WTC11 (cell line): ENCODE measurements at regions not wholly inside any gene's neighbourhood (a gene's known extent, or its start where the extent isn't known, plus 50 kb on each side); places are given as distances from the start of the nearest gene placed in this dataset.
A peak's percentile ranks its signal among the peaks of the same experiment; 100 is the strongest.

ENCODE experiments used
- ATAC-seq: fragments of 200-7000 bp; cut with Tn5 transposase; 2 replicates; pipeline ENCODE4 v1.10.0; 2021; ENCODE audit warnings: mild to moderate bottlenecking, moderate library complexity
- CTCF ChIA-PET: fragments of 300-600 bp; sonication (Branson Sonifier 250); formaldehyde crosslinking; loops from one replicate; lab custom pipeline; 2021; ENCODE audit warnings: antibody characterized with exemption; lab: Charles Lee
- POLR2A ChIA-PET: fragments of 350-600 bp; sonication (Branson Sonifier 250); formaldehyde crosslinking; loops from one replicate; lab custom pipeline; 2021; ENCODE audit warnings: antibody characterized with exemption; lab: Charles Lee
- DNase-seq: peaks from one replicate; pipeline ENCODE4 v3.0.0; 2021; ENCODE audit warnings: low spot score
- H3K27ac Mint-ChIP-seq: 2 replicates; pipeline ENCODE4 v1.8.0; 2021; ENCODE audit warnings: mixed read lengths
- H3K27me3 Mint-ChIP-seq: 2 replicates; pipeline ENCODE4 v1.8.0; 2021; ENCODE audit warnings: low read depth, mild to moderate bottlenecking, moderate library complexity, mixed read lengths
- H3K36me3 Mint-ChIP-seq: 2 replicates; pipeline ENCODE4 v1.8.0; 2021; ENCODE audit warnings: mixed read lengths
- H3K4me1 Mint-ChIP-seq: 2 replicates; pipeline ENCODE4 v1.8.0; 2022; ENCODE audit warnings: mixed read lengths
- H3K4me3 Mint-ChIP-seq: 2 replicates; pipeline ENCODE4 v1.8.0; 2021; ENCODE audit warnings: mild to moderate bottlenecking, moderate library complexity, mixed read lengths
- H3K9me3 Mint-ChIP-seq: 2 replicates; pipeline ENCODE4 v1.8.0; 2021; ENCODE audit warnings: mixed read lengths
- ATF1 ChIP-seq: sonication (generic); formaldehyde crosslinking; IDR thresholded peaks from 2 replicates; pipeline ENCODE4 v1.8.1; 2023; ENCODE audit warnings: mild to moderate bottlenecking, moderate library complexity, missing genetic modification reagents
- ATF3 ChIP-seq: sonication (generic); formaldehyde crosslinking; conservative IDR thresholded peaks from 2 replicates; pipeline ENCODE4 v1.8.1; 2022; ENCODE audit warnings: mild to moderate bottlenecking, missing genetic modification reagents
- CBFB ChIP-seq: sonication (generic); formaldehyde crosslinking; IDR thresholded peaks from 2 replicates; pipeline ENCODE4 v1.8.1; 2022; ENCODE audit warnings: mild to moderate bottlenecking, low read depth, missing genetic modification reagents
- E2F5 ChIP-seq: sonication (generic); formaldehyde crosslinking; IDR thresholded peaks from 2 replicates; pipeline ENCODE4 v1.8.1; 2022; ENCODE audit warnings: mild to moderate bottlenecking, moderate library complexity, missing genetic modification reagents
- ELF4 ChIP-seq: sonication (generic); formaldehyde crosslinking; IDR thresholded peaks from 2 replicates; pipeline ENCODE4 v1.8.1; 2022; ENCODE audit warnings: low read depth, mild to moderate bottlenecking, moderate library complexity, missing genetic modification reagents
- FOXP1 ChIP-seq: sonication (generic); formaldehyde crosslinking; IDR thresholded peaks from 2 replicates; pipeline ENCODE4 v1.8.0; 2022; ENCODE audit warnings: missing genetic modification reagents, mild to moderate bottlenecking, moderate library complexity, borderline replicate concordance
- HMGA2 ChIP-seq: fragments of 250-450 bp; sonication (Bioruptor Pico); IDR thresholded peaks from 2 replicates; pipeline ENCODE4 v1.4.0; 2021; ENCODE audit warnings: mild to moderate bottlenecking, moderate library complexity
- IRF2 ChIP-seq: sonication (generic); formaldehyde crosslinking; IDR thresholded peaks from 2 replicates; pipeline ENCODE4 v1.8.0; 2022; ENCODE audit warnings: low read depth, missing genetic modification reagents, borderline replicate concordance
- JUN ChIP-seq: sonication (generic); formaldehyde crosslinking; IDR thresholded peaks from 2 replicates; pipeline ENCODE4 v1.8.0; 2023; ENCODE audit warnings: mild to moderate bottlenecking, missing genetic modification reagents
- MAX ChIP-seq: sonication (generic); formaldehyde crosslinking; IDR thresholded peaks from 2 replicates; pipeline ENCODE4 v1.8.0; 2022; ENCODE audit warnings: mild to moderate bottlenecking, missing genetic modification reagents
- SP1 ChIP-seq: sonication (generic); formaldehyde crosslinking; conservative IDR thresholded peaks from 2 replicates; pipeline ENCODE4 v1.8.1; 2022; ENCODE audit warnings: missing genetic modification reagents
- TCF7 ChIP-seq: sonication (generic); formaldehyde crosslinking; IDR thresholded peaks from 2 replicates; pipeline ENCODE4 v1.8.0; 2022; ENCODE audit warnings: mild to moderate bottlenecking, low read depth, missing genetic modification reagents, moderate library complexity
- ZMAT4 ChIP-seq: fragments of 250-450 bp; sonication (Bioruptor Pico); IDR thresholded peaks from 2 replicates; pipeline ENCODE4 v1.9.0; 2021; ENCODE audit warnings: mild to moderate bottlenecking
- ZNF138 ChIP-seq: sonication (generic); formaldehyde crosslinking; conservative IDR thresholded peaks from 2 replicates; pipeline ENCODE4 v1.8.1; 2022; ENCODE audit warnings: mild to moderate bottlenecking, moderate library complexity, missing genetic modification reagents
- ZNF232 ChIP-seq: sonication (generic); formaldehyde crosslinking; IDR thresholded peaks from 2 replicates; pipeline ENCODE4 v1.8.0; 2022; ENCODE audit warnings: mild to moderate bottlenecking, missing genetic modification reagents
- ZNF423 ChIP-seq: fragments of 250-450 bp; sonication (Bioruptor Pico); IDR thresholded peaks from 2 replicates; pipeline ENCODE4 v2.1.2; 2022; ENCODE audit warnings: mild to moderate bottlenecking, moderate library complexity
- TF ChIP-seq, protein P1 (sequence below): sonication (generic); formaldehyde crosslinking; IDR thresholded peaks from 2 replicates; pipeline ENCODE4 v1.8.1; 2023; ENCODE audit warnings: mild to moderate bottlenecking, moderate library complexity, missing genetic modification reagents
- TF ChIP-seq, protein P2 (sequence below): fragments of 250-450 bp; sonication (Bioruptor Pico); conservative IDR thresholded peaks from 2 replicates; pipeline ENCODE4 v1.9.0; 2021; ENCODE audit warnings: mild to moderate bottlenecking
- TF ChIP-seq, protein P3 (sequence below): fragments of 200-600 bp; IDR thresholded peaks from 2 replicates; pipeline ENCODE4 v1.8.0; 2022; ENCODE audit warnings: antibody characterized with exemption
- TF ChIP-seq, protein P4 (sequence below): sonication (generic); formaldehyde crosslinking; IDR thresholded peaks from 2 replicates; pipeline ENCODE4 v1.8.1; 2023; ENCODE audit warnings: mild to moderate bottlenecking, missing genetic modification reagents
- TF ChIP-seq, protein P5 (sequence below): sonication (generic); formaldehyde crosslinking; IDR thresholded peaks from 2 replicates; pipeline ENCODE4 v1.8.1; 2022; ENCODE audit warnings: missing genetic modification reagents, borderline replicate concordance

- H3K27ac Mint-ChIP-seq: no peak overlapping the region
- peaks cover 7% of the 10 kb centered on the region; the same call in 1 of the 2 replicates for H3K4me1 Mint-ChIP-seq
- POLR2A ChIA-PET: no interaction called here
These were observed 53.6 kb upstream of the CTPS1 start for GRCh38 chr1:40925834-40926410.

DNA sequence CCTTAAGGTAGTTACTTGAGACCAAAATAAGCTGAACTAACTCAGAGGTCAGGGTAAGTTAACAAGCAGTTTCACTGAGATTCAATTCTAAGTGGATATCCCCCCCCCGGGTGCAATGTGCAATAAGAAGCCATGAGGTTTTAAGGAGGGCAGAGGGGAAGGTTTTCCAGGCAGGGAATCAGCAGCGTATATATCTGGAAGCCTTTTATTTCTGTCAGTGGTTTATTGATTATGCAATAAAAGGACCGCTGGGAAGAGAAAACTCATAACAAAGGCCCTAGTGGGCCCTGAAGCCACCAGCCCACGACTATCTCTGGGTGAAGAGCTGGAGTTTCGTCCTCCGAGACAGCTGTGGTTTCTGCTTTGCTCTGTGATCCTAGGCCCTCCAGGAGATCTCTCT, 53.1 kb upstream of the CTPS1 start:
- POLR2A ChIA-PET: no interaction called here
- ATAC-seq (no peak), DNase-seq (no peak)
- Mint-ChIP-seq H3K4me3 (no peak overlapping the region), H3K27ac (no peak overlapping the region), H3K36me3 (no peaks in the 10 kb centered on the region), H3K27me3 (peaks cover 4% of the 10 kb centered on the region; the same call in 1 of the 2 replicates), H3K4me1 (peaks cover 11% of the 10 kb centered on the region), H3K9me3 (peaks cover 5% of the 10 kb centered on the region; the same call in 1 of the 2 replicates)
- CTCF ChIA-PET: interaction anchor here (0.8 to 5.0 kb wide), 5 partner anchors 8 to 64 kb away, joined by 3 to 42 read pairs (median 3); partner anchors contain the start of gene CITED4
- TF ChIP-seq ZNF423 (no peak), ELF4 (CRISPR knock-in tag) (no peak), ZMAT4 (CRISPR knock-in tag) (no peak), HMGA2 (no peak)
- TF ChIP-seq, protein P1, sequence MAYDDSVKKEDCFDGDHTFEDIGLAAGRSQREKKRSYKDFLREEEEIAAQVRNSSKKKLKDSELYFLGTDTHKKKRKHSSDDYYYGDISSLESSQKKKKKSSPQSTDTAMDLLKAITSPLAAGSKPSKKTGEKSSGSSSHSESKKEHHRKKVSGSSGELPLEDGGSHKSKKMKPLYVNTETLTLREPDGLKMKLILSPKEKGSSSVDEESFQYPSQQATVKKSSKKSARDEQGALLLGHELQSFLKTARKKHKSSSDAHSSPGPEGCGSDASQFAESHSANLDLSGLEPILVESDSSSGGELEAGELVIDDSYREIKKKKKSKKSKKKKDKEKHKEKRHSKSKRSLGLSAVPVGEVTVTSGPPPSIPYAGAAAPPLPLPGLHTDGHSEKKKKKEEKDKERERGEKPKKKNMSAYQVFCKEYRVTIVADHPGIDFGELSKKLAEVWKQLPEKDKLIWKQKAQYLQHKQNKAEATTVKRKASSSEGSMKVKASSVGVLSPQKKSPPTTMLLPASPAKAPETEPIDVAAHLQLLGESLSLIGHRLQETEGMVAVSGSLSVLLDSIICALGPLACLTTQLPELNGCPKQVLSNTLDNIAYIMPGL (CRISPR knock-in tag): no peak
- TF ChIP-seq, protein P2, sequence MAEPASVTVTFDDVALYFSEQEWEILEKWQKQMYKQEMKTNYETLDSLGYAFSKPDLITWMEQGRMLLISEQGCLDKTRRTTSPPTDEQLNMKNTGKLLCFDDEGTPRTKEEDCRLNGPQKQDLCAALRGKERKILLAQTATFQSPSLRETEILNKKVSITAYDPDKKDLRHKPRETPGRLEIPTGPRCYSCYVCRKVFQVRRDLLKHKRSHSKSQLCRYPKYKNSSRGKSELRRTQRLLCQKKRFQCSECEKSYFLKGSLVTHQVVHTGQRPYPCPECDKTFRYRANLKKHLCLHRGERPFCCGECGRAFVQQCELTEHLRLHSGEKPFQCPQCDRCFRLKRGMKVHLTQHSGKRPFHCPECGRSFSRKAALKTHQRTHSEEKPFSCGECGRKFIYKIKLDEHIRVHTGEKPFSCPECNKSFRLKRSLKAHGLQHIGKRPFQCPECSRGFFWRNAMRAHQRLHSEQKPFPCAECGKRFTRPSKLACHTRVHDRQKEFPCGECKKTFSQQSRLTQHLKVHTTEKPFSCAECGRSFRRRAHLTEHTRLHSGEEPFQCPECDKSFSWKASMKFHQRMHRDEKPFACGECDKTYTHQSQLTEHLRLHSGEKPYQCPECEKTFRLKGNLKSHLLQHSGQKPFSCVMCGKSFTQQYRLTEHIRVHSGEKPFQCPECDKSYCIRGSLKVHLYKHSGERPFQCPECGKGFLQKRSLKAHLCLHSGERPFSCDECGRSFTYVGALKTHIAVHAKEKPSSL (CRISPR knock-in tag): no peak

More at GRCh38 chr1:40925834-40926410, 53.6 kb upstream of the CTPS1 start:
- no peak for DNase-seq
- ATAC-seq: peak; percentile 29; the same call in 1 of the 2 replicates
- TF ChIP-seq, protein P3, sequence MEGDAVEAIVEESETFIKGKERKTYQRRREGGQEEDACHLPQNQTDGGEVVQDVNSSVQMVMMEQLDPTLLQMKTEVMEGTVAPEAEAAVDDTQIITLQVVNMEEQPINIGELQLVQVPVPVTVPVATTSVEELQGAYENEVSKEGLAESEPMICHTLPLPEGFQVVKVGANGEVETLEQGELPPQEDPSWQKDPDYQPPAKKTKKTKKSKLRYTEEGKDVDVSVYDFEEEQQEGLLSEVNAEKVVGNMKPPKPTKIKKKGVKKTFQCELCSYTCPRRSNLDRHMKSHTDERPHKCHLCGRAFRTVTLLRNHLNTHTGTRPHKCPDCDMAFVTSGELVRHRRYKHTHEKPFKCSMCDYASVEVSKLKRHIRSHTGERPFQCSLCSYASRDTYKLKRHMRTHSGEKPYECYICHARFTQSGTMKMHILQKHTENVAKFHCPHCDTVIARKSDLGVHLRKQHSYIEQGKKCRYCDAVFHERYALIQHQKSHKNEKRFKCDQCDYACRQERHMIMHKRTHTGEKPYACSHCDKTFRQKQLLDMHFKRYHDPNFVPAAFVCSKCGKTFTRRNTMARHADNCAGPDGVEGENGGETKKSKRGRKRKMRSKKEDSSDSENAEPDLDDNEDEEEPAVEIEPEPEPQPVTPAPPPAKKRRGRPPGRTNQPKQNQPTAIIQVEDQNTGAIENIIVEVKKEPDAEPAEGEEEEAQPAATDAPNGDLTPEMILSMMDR: no peak
- TF ChIP-seq FOXP1: no peak
- no peak for TF ChIP-seq TCF7 (CRISPR knock-in tag)
- no peak for TF ChIP-seq IRF2 (CRISPR knock-in tag)
- TF ChIP-seq, protein P4, sequence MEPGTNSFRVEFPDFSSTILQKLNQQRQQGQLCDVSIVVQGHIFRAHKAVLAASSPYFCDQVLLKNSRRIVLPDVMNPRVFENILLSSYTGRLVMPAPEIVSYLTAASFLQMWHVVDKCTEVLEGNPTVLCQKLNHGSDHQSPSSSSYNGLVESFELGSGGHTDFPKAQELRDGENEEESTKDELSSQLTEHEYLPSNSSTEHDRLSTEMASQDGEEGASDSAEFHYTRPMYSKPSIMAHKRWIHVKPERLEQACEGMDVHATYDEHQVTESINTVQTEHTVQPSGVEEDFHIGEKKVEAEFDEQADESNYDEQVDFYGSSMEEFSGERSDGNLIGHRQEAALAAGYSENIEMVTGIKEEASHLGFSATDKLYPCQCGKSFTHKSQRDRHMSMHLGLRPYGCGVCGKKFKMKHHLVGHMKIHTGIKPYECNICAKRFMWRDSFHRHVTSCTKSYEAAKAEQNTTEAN (CRISPR knock-in tag): no peak
- TF ChIP-seq JUN (CRISPR knock-in tag): no peak
- TF ChIP-seq MAX: no peak
- TF ChIP-seq, protein P5, sequence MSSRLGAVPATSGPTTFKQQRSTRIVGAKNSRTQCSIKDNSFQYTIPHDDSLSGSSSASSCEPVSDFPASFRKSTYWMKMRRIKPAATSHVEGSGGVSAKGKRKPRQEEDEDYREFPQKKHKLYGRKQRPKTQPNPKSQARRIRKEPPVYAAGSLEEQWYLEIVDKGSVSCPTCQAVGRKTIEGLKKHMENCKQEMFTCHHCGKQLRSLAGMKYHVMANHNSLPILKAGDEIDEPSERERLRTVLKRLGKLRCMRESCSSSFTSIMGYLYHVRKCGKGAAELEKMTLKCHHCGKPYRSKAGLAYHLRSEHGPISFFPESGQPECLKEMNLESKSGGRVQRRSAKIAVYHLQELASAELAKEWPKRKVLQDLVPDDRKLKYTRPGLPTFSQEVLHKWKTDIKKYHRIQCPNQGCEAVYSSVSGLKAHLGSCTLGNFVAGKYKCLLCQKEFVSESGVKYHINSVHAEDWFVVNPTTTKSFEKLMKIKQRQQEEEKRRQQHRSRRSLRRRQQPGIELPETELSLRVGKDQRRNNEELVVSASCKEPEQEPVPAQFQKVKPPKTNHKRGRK (CRISPR knock-in tag): no peak
- no peak for TF ChIP-seq ATF3 (CRISPR knock-in tag)
- TF ChIP-seq ATF1: no peak
- no peak for TF ChIP-seq CBFB (CRISPR knock-in tag)
- TF ChIP-seq ZNF138: no peak
- TF ChIP-seq, protein P1 (CRISPR knock-in tag): no peak
- TF ChIP-seq SP1 (CRISPR knock-in tag): no peak
- TF ChIP-seq E2F5 (CRISPR knock-in tag): no peak
- no peak for TF ChIP-seq ZNF232 (CRISPR knock-in tag)
- Mint-ChIP-seq H3K36me3 (no peaks in the 10 kb centered on the region), H3K4me3 (no peak overlapping the region), H3K27me3 (peaks cover 5% of the 10 kb centered on the region; the same call in 1 of the 2 replicates), H3K9me3 (no peaks in the 10 kb centered on the region)
- CTCF ChIA-PET: interaction anchor here (0.8 to 5.0 kb wide), 6 partner anchors 9 to 64 kb away, joined by 3 to 42 read pairs (median 3); partner anchors contain the start of gene CITED4
